IMR-90 (cell line): ENCODE measurements at regions not wholly inside any gene's neighbourhood (a gene's known extent, or its start where the extent isn't known, plus 50 kb on each side); places are given as distances from the start of the nearest gene placed in this dataset.

Experiments used
- ATAC-seq: fragments of 200-7000 bp; cut with Tn5 transposase; 2 replicates; pipeline ENCODE4 v1.9.1; 2020; ENCODE audit warnings: low read depth, mild to moderate bottlenecking, moderate library complexity
- BruUV-seq: library from RNA; stranded (reverse); fragments of 400-500 nt; replicated peaks from 2 replicates; lab custom pipeline; 2021; lab: Mats Ljungman, UMichigan
- CTCF ChIA-PET: fragments of 300-600 bp; formaldehyde crosslinking; extraction: SDS; loops from one replicate; lab custom pipeline; 2021; ENCODE audit warnings: antibody characterized with exemption; lab: Yijun Ruan, JAX
- POLR2A ChIA-PET: fragments of 300-600 bp; sonication (Branson Sonifier 250); formaldehyde crosslinking; loops from one replicate; lab custom pipeline; 2022; ENCODE audit warnings: antibody characterized with exemption; ENCODE audit not compliant: unreplicated experiment; lab: Charles Lee
- DNase-seq: peaks from one replicate; pipeline ENCODE4 v3.0.0; 2013
- H2AFZ ChIP-seq: replicated peaks from 2 replicates; pipeline ENCODE3; 2013; ENCODE audit warnings: low read length, mild to moderate bottlenecking; ENCODE audit not compliant: poor library complexity
- H2AK5ac ChIP-seq: 2 replicates; pipeline ENCODE4 v1.6.1; 2013; ENCODE audit warnings: low read depth, low read length, inconsistent platforms
- H2AK9ac ChIP-seq: replicated peaks from 2 replicates; pipeline ENCODE3; 2013; ENCODE audit warnings: mild to moderate bottlenecking, low read depth, low read length, moderate library complexity; ENCODE audit not compliant: poor library complexity
- H2BK120ac ChIP-seq: 2 replicates; pipeline ENCODE4 v1.6.1; 2013; ENCODE audit warnings: low read depth, low read length, inconsistent platforms
- H2BK15ac ChIP-seq: 3 replicates; pipeline ENCODE4 v1.6.1; 2013; ENCODE audit warnings: low read depth, low read length, inconsistent platforms
- H2BK20ac ChIP-seq: 2 replicates; pipeline ENCODE4 v1.6.1; 2013; ENCODE audit warnings: low read depth, mild to moderate bottlenecking, inconsistent platforms, low read length, moderate library complexity
- H2BK5ac ChIP-seq: 2 replicates; pipeline ENCODE4 v1.6.1; 2013; ENCODE audit warnings: mild to moderate bottlenecking, low read depth, low read length, inconsistent platforms; ENCODE audit not compliant: poor library complexity, severe bottlenecking
- H3K14ac ChIP-seq: replicated peaks from 2 replicates; pipeline ENCODE4 v1.6.1; 2013; ENCODE audit warnings: low read depth, low read length, inconsistent platforms
- H3K18ac ChIP-seq: 2 replicates; pipeline ENCODE4 v1.6.1; 2013; ENCODE audit warnings: low read depth, low read length, control low read depth
- H3K23ac ChIP-seq: 2 replicates; pipeline ENCODE4 v1.6.1; 2013; ENCODE audit warnings: low read depth, low read length, inconsistent platforms
- H3K27ac ChIP-seq: 2 replicates; pipeline ENCODE4 v1.5.1; 2013; ENCODE audit warnings: mild to moderate bottlenecking, control low read depth, low read length; ENCODE audit not compliant: insufficient read depth
- H3K27me3 ChIP-seq: 2 replicates; pipeline ENCODE4 v1.6.1; 2013; ENCODE audit warnings: low read length; ENCODE audit not compliant: control insufficient read depth, insufficient read depth
- H3K36me3 ChIP-seq: 2 replicates; pipeline ENCODE4 v1.6.1; 2013; ENCODE audit warnings: low read length, mixed read lengths; ENCODE audit not compliant: control insufficient read depth, insufficient read depth
- H3K4ac ChIP-seq: 2 replicates; pipeline ENCODE4 v1.6.1; 2013; ENCODE audit warnings: low read depth, low read length, inconsistent platforms
- H3K4me1 ChIP-seq: 2 replicates; pipeline ENCODE4 v1.6.1; 2013; ENCODE audit warnings: low read length, mixed read lengths; ENCODE audit not compliant: control insufficient read depth, insufficient read depth
- H3K4me2 ChIP-seq: 2 replicates; pipeline ENCODE4 v1.6.1; 2013; ENCODE audit warnings: low read depth, mild to moderate bottlenecking, control low read depth, low read length, moderate library complexity
- H3K4me3 ChIP-seq: 2 replicates; pipeline ENCODE4 v1.5.1; 2013; ENCODE audit warnings: low read depth, mild to moderate bottlenecking, control low read depth, low read length, moderate library complexity; ENCODE audit not compliant: insufficient read depth
- H3K56ac ChIP-seq: 2 replicates; pipeline ENCODE4 v1.6.1; 2013; ENCODE audit warnings: low read length, inconsistent platforms; ENCODE audit not compliant: insufficient read depth; ENCODE audit errors: extremely low read depth
- H3K79me1 ChIP-seq, 2 experiments: 2 replicates each; pipeline ENCODE4 v1.6.1; 2013; ENCODE audit warnings: low read length in 2 of 2, inconsistent platforms in 1 of 2, low read depth in 1 of 2
- H3K9ac ChIP-seq: 2 replicates; pipeline ENCODE4 v1.6.1; 2013; ENCODE audit warnings: low read depth, low read length, control low read depth
- H3K9me1 ChIP-seq: 2 replicates; pipeline ENCODE4 v1.6.1; 2013; ENCODE audit warnings: low read length, inconsistent platforms; ENCODE audit not compliant: insufficient read depth
- H3K9me3 ChIP-seq: 2 replicates; pipeline ENCODE4 v1.6.1; 2013; ENCODE audit warnings: low read length; ENCODE audit not compliant: control insufficient read depth, insufficient read depth
- H4K20me1 ChIP-seq: 2 replicates; pipeline ENCODE4 v1.6.1; 2013; ENCODE audit warnings: low read length, inconsistent platforms; ENCODE audit not compliant: insufficient read depth
- H4K5ac ChIP-seq: 2 replicates; pipeline ENCODE4 v1.6.1; 2013; ENCODE audit warnings: mild to moderate bottlenecking, low read depth, low read length, control low read depth
- H4K8ac ChIP-seq, 2 experiments: 2 replicates each; pipeline ENCODE4 v1.6.1; 2013; ENCODE audit warnings: low read depth in 2 of 2, low read length in 2 of 2, control low read depth in 1 of 2, inconsistent platforms in 1 of 2
- H4K91ac ChIP-seq: 2 replicates; pipeline ENCODE4 v1.6.1; 2013; ENCODE audit warnings: low read depth, low read length, inconsistent platforms; ENCODE audit not compliant: insufficient read depth
- BHLHE40 ChIP-seq: fragments of 150-350 bp; IDR thresholded peaks from 2 replicates; pipeline ENCODE4 v1.6.1; 2016; ENCODE audit warnings: mild to moderate bottlenecking, low read depth, low read length
- CEBPB ChIP-seq: IDR thresholded peaks from 2 replicates; pipeline ENCODE4 v1.6.1; 2012; ENCODE audit warnings: low read depth, low read length, improper control_type of control experiment
- CTCF ChIP-seq: conservative IDR thresholded peaks from 2 replicates; pipeline ENCODE4 v1.5.1; 2012; ENCODE audit warnings: mild to moderate bottlenecking, low read depth, low read length, improper control_type of control experiment
- FOS ChIP-seq: fragments of 150-350 bp; IDR thresholded peaks from 2 replicates; pipeline ENCODE4 v1.6.1; 2016; ENCODE audit warnings: low read depth, low read length
- MAFK ChIP-seq: IDR thresholded peaks from 2 replicates; pipeline ENCODE4 v1.6.1; 2012; ENCODE audit warnings: low read depth, low read length, improper control_type of control experiment
- MAZ ChIP-seq: IDR thresholded peaks from 2 replicates; pipeline ENCODE4 v1.6.1; 2012; ENCODE audit warnings: low read depth, mild to moderate bottlenecking, low read length, improper control_type of control experiment, moderate library complexity, borderline replicate concordance
- MXI1 ChIP-seq: IDR thresholded peaks from 2 replicates; pipeline ENCODE4 v1.6.1; 2012; ENCODE audit warnings: low read depth, mild to moderate bottlenecking, low read length, moderate library complexity, borderline replicate concordance
- NFE2L2 ChIP-seq: fragments of 150-350 bp; IDR thresholded peaks from 2 replicates; pipeline ENCODE4 v1.6.1; 2016; ENCODE audit warnings: low read depth, mild to moderate bottlenecking, low read length
- POLR2A ChIP-seq: IDR thresholded peaks from 2 replicates; pipeline ENCODE4 v1.6.1; 2012; ENCODE audit warnings: mild to moderate bottlenecking, low read depth, low read length
- RAD21 ChIP-seq: IDR thresholded peaks from 2 replicates; pipeline ENCODE4 v1.6.1; 2012; ENCODE audit warnings: low read length, improper control_type of control experiment
- RCOR1 ChIP-seq: IDR thresholded peaks from 2 replicates; pipeline ENCODE4 v1.6.1; 2012; ENCODE audit warnings: mild to moderate bottlenecking, low read length, improper control_type of control experiment; ENCODE audit not compliant: insufficient replicate concordance
- RFX5 ChIP-seq: IDR thresholded peaks from 2 replicates; pipeline ENCODE4 v1.8.0; 2012; ENCODE audit warnings: low read depth, mild to moderate bottlenecking, low read length, moderate library complexity
- SMC3 ChIP-seq: fragments of 150-350 bp; IDR thresholded peaks from 2 replicates; pipeline ENCODE4 v1.6.1; 2016; ENCODE audit warnings: low read depth, mild to moderate bottlenecking, antibody characterized with exemption, low read length, moderate library complexity
- WGBS, 2 experiments: methylation state at CpG; one replicate each; pipeline versions ENCODE4 v1.1.5 to v1.1.7; 2013; ENCODE audit warnings: missing lambda C conversion rate in 2 of 2; ENCODE audit not compliant: insufficient read length in 1 of 2; ENCODE audit errors: extremely low coverage in 2 of 2; 5-methylcytosine and 5-hydroxymethylcytosine counted together
- dilution Hi-C: fragments of 300-500 bp; cut with HindIII; formaldehyde crosslinking; loops from one replicate; pipeline ENCODE4 v1.14.3; 2018; ENCODE audit warnings: low sequenced_read_pairs; ENCODE audit not compliant: unreplicated experiment
- in situ Hi-C: fragments of 300-500 bp; cut with MboI; formaldehyde crosslinking; loops from 3 replicates; pipeline ENCODE4 v1.14.3; 2019; ENCODE audit warnings: low sequenced_read_pairs, inconsistent platforms, mixed read lengths
- intact Hi-C: fragments of 100-400 bp; cut with micrococcal nuclease; formaldehyde crosslinking; loops from 2 replicates; pipeline ENCODE4 v1.10.0; 2022
- TF ChIP-seq, protein P1 (sequence below): fragments of 150-350 bp; IDR thresholded peaks from 2 replicates; pipeline ENCODE4 v1.6.1; 2017; ENCODE audit warnings: mild to moderate bottlenecking, antibody characterized with exemption, low read length, low read depth
- TF ChIP-seq, protein P2 (sequence below): fragments of 150-350 bp; IDR thresholded peaks from 2 replicates; pipeline ENCODE4 v1.6.1; 2016; ENCODE audit warnings: low read depth, mild to moderate bottlenecking, low read length, moderate library complexity, borderline replicate concordance

DNA sequence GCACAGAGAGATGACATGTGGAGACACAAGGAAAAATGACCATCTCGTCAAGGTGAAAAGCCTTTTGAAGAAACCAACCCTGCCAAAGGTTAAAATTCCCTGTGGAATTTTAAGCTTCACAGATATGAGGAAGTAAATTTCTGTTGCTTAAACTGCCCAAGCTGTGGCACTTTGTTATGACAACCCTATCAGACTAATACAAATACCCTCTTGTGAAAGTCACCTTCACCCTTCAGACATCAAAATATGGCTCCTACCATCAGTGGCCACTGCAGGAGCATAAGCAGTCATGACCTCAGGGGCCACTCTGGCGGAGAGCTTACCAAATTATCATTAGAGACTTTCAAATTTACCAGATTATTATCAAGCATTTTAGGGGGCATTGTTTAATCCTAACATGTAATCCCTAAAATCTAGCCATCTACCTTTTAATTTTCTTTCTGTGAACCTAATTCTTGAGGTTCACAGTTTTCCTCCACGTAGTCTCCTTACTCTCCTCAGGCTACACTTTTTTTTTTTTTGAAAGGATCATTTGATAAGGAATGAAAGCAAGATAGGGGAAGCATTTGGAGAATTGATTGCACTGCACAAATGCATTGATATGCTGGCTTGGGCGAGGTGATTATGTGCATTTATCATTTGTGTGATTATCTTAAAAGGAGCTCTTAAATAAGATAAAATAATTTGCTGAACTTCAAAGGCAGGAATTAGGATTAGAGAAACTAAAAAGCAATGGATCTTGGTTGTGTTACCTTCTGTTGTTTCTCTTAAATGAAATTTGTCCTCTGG is 90.3 kb downstream of the TMEM168 start:
- Histone ChIP-seq H4K5ac (no peak overlapping the region), H3K9ac (no peak overlapping the region), H3K4me2 (no peak overlapping the region), H2BK15ac (no peak overlapping the region), H3K4me3 (no peak overlapping the region), H3K27ac (no peak overlapping the region), H3K4me1 (no peaks in the 10 kb centered on the region), H2AFZ (no peak overlapping the region), H2AK9ac (no peak overlapping the region), H3K14ac (no peak overlapping the region), H4K8ac (no peak overlapping the region), H3K4ac (no peak overlapping the region), H4K91ac (no peak overlapping the region), H3K18ac (no peak overlapping the region), H3K9me1 (no peaks in the 10 kb centered on the region), H2AK5ac (no peak overlapping the region), H3K79me1 (no peaks in the 10 kb centered on the region), H2BK20ac (no peak overlapping the region), H4K20me1 (no peaks in the 10 kb centered on the region), H2BK120ac (no peak overlapping the region), H3K23ac (no peak overlapping the region), H3K56ac (no peak overlapping the region), H2BK5ac (no peak overlapping the region), H3K36me3 (no peaks in the 10 kb centered on the region), H3K9me3 (no peaks in the 10 kb centered on the region), H3K27me3 (no peaks in the 10 kb centered on the region)
- ATAC-seq (no peak), DNase-seq (no peak)
- dilution Hi-C loops (no loop called here), in situ Hi-C loops (no loop called here), intact Hi-C loops (no loop called here)
- ChIA-PET POLR2A (no interaction called here), CTCF (no interaction called here)
- no peak for TF ChIP-seq RFX5
- TF ChIP-seq POLR2A: no peak
- no peak for TF ChIP-seq RCOR1
- TF ChIP-seq CTCF: no peak
- no peak for TF ChIP-seq FOS
- TF ChIP-seq, protein P1, sequence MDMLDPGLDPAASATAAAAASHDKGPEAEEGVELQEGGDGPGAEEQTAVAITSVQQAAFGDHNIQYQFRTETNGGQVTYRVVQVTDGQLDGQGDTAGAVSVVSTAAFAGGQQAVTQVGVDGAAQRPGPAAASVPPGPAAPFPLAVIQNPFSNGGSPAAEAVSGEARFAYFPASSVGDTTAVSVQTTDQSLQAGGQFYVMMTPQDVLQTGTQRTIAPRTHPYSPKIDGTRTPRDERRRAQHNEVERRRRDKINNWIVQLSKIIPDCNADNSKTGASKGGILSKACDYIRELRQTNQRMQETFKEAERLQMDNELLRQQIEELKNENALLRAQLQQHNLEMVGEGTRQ: no peak
- no peak for TF ChIP-seq MAFK
- TF ChIP-seq RAD21: no peak
- no peak for TF ChIP-seq MXI1
- no peak for TF ChIP-seq CEBPB
- TF ChIP-seq SMC3: no peak
- TF ChIP-seq NFE2L2: no peak
- no peak for TF ChIP-seq BHLHE40
- TF ChIP-seq MAZ: no peak
- TF ChIP-seq, protein P2, sequence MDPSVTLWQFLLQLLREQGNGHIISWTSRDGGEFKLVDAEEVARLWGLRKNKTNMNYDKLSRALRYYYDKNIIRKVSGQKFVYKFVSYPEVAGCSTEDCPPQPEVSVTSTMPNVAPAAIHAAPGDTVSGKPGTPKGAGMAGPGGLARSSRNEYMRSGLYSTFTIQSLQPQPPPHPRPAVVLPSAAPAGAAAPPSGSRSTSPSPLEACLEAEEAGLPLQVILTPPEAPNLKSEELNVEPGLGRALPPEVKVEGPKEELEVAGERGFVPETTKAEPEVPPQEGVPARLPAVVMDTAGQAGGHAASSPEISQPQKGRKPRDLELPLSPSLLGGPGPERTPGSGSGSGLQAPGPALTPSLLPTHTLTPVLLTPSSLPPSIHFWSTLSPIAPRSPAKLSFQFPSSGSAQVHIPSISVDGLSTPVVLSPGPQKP: no peak
- no TSS peak for BruUV-seq
- WGBS, 2 experiments: 11% methylated on average over 1 of the region's 4 CpGs; no CpG with 5 or more reads in 1 of the 2 experiments
